Lower leg skin (tissue), 4 donors: ENCODE measurements at regions not wholly inside any gene's neighbourhood (a gene's known extent, or its start where the extent isn't known, plus 50 kb on each side); places are given as distances from the start of the nearest gene placed in this dataset.

Experiments used
- DNase-seq, 2 donors: peaks; one replicate each; pipeline ENCODE4 v3.0.0-alpha.2; 2019; ENCODE audit warnings: low spot score in 2 of 2
- H3K4me3 ChIP-seq: fragments of 200-600 bp; sonication (generic); 2 replicates; pipeline ENCODE4 v1.5.1; 2017; ENCODE audit warnings: mild to moderate bottlenecking, low read depth; ENCODE audit not compliant: poor library complexity, severe bottlenecking
- POLR2A ChIP-seq, 2 donors: fragments of 450-650 bp; IDR thresholded peaks; one replicate each; pipeline ENCODE4 v1.6.1; 2016 to 2017; ENCODE audit warnings: antibody characterized with exemption in 2 of 2, mild to moderate bottlenecking in 1 of 2, moderate library complexity in 1 of 2
- WGBS, 2 donors: methylation state at CpG; one replicate each; pipeline ENCODE4 v1.1.5; 2018; 5-methylcytosine and 5-hydroxymethylcytosine counted together
- intact Hi-C: fragments of 100-400 bp; cut with DNase I; formaldehyde crosslinking; loops from one replicate; pipeline ENCODE4 v1.15.0; 2023; ENCODE audit warnings: low total_unique reads
- TF ChIP-seq, protein P1 (sequence below), 3 donors: fragments of 450-650 bp; IDR thresholded peaks; one replicate each; pipeline ENCODE4 v1.5.1; 2016; ENCODE audit warnings: antibody characterized with exemption in 3 of 3, mild to moderate bottlenecking in 3 of 3, moderate library complexity in 2 of 3

DNA sequence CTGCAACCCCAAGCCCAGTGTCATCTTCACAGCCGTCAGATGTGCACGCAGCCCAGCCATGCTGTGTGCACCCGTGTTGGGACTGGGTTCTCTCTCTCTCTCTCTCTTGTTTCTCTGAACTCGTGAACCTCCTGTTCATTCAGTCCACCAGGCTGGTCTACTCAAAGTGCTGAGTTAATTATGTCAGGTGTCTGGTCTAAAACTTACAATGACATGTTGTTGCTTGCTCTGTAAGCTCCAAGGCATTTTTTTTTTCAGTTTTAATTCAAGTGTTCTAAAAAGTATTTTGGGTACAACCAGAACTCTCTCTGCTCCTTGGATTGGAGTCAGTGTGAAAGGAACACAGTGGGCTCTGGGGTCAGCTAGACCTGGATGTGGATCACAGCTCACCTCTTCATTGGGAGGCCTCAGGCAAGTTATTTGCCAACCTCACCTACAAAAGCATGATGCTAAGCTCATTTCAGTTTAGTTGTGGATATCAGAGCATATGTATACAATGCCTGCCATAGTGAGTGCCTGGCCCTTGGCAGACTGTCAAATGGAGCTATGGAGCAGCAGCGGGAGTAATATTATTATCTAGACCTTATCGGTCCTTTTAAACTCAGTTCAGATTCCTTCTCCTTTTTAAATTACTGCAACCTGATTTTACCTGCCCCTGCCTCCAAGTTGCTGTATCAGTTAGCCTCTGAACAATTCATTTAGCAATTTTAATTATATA, 59.5 kb downstream of the PLEKHG1 start:
- TF ChIP-seq POLR2A (IDR thresholded peaks at IDR 0.05), result no peak
- TF ChIP-seq, protein P1, sequence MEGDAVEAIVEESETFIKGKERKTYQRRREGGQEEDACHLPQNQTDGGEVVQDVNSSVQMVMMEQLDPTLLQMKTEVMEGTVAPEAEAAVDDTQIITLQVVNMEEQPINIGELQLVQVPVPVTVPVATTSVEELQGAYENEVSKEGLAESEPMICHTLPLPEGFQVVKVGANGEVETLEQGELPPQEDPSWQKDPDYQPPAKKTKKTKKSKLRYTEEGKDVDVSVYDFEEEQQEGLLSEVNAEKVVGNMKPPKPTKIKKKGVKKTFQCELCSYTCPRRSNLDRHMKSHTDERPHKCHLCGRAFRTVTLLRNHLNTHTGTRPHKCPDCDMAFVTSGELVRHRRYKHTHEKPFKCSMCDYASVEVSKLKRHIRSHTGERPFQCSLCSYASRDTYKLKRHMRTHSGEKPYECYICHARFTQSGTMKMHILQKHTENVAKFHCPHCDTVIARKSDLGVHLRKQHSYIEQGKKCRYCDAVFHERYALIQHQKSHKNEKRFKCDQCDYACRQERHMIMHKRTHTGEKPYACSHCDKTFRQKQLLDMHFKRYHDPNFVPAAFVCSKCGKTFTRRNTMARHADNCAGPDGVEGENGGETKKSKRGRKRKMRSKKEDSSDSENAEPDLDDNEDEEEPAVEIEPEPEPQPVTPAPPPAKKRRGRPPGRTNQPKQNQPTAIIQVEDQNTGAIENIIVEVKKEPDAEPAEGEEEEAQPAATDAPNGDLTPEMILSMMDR (IDR thresholded peaks at IDR 0.05), result no peak
- no peak for DNase-seq
- H3K4me3 ChIP-seq, result no peak overlapping the region
- whole genome bisulfite sequencing, 2 donors, result 43 to 59% methylated on average over 5 to 6 of the region's 6 CpGs
- intact Hi-C loops, result no loop called here

DNA sequence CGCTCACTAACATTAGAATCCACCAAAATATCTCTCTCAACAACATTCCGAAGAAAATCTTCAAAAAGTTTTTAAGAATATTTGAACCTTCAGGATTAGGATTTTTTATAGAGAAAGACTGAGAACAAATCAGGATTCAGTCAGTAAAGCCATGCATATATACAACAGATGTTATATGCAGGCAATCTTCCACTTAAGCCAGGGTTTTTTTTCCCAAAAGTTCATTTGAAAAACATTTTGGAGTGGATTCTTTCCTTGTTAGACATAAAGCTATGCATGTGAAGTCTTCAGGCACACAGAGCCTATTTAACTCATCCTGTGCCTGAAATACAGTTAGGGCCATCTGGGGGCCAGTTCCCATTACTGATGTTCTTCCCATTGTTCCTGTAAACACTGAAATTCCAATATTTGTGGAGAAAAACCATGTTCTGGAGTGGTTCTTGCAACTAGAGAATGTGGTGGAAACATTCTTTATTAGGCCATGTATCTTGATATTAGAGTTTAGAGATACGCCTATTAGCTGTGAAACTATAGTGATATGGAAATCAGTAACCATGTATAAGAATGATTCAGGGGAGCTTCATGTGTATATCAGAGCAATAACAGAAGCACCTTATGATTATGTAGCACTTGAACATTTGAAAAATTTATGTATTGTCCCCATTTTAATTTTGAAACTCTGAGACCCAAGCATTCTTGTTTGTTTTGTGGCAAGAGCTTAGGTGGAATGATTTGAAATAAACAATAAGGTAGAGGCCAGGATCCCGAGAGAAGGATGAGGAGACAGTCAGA, 61.7 kb downstream of the PLEKHG1 start:
- intact Hi-C loops, result no loop called here
- DNase-seq, result no peak
- no peak overlapping the region for H3K4me3 ChIP-seq
- TF ChIP-seq, protein P1 (IDR thresholded peaks at IDR 0.05), result no peak
- TF ChIP-seq POLR2A (IDR thresholded peaks at IDR 0.05), result no peak
- WGBS, 2 donors, result 90 to 91% methylated on average over 4 of the region's 4 CpGs

DNA sequence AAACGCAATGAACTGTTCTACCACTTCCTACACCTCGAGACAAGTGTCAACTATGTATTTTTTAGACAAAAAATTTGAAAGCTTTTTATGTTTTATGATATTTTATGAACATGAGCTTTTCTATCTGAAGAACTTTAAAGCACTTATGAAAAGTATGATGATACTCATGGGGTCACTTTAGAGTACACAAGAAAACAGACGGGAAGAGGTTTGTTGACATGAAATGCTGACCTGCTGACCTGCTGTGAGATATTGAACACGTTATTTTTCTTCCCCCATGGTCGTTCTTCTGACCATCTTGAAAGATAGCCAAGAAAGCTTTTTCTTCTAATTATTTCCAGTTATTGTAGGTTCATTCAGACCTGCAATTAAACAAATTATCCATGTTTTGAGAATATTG, 63.1 kb downstream of the PLEKHG1 start:
- TF ChIP-seq POLR2A (IDR thresholded peaks at IDR 0.05), result no peak
- TF ChIP-seq, protein P1 (IDR thresholded peaks at IDR 0.05), result no peak
- no peak for DNase-seq
- WGBS, 2 donors, result 65 to 73% methylated on average over 5 of the region's 5 CpGs
- intact Hi-C loops, result no loop called here
- H3K4me3 ChIP-seq, result no peak overlapping the region

DNA sequence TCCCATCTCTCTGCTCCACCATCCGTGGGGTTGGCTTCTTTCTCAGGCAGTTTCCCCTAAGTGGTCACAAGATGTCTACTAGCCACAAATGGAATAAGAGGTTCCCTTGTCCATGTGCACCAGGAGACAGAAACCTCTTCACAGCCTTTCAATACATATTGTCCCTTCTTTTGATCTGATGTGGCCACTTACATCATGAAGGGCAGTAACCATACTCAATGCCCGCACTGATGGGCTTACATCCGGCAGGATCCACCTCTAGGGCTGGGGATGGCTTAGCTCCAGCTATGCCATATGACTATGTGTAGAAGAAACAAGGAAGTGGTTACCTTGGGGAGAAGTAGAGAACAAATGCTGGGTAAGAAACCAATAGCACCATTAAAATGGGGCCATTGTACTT, 64.4 kb downstream of the PLEKHG1 start:
- intact Hi-C loops, result no loop called here
- no peak for TF ChIP-seq POLR2A (IDR thresholded peaks at IDR 0.05)
- TF ChIP-seq, protein P1 (IDR thresholded peaks at IDR 0.05), result no peak
- 94 to 97% methylated on average over 3 of the region's 3 CpGs for WGBS, 2 donors
- DNase-seq, result no peak
- H3K4me3 ChIP-seq, result no peak overlapping the region

DNA sequence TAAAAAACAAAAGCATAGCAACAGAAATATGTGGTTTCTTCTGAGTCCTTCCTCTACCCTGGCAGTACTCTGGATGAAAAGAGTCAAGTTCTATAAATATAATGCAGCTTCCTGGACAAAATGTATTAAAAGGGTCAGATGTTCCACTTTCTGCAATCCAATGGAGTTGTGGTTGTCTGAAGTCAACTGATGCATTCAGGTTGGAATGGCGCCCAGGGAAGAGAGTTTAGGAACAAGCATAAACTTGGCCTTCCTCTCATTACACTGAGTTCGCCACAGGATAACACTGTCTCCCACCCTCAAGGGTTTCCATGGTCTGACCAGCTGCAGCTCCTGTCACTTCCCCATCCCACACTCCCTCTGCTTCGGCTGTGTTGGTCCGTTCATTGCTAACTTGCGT, 66.4 kb downstream of the PLEKHG1 start:
- TF ChIP-seq POLR2A (IDR thresholded peaks at IDR 0.05), result no peak
- TF ChIP-seq, protein P1 (IDR thresholded peaks at IDR 0.05), result no peak
- WGBS, 2 donors, result 77 to 86% methylated on average over 5 of the region's 5 CpGs
- peak in 1 of 2 donors; percentile 52 for DNase-seq
- intact Hi-C loops, result no loop called here
- H3K4me3 ChIP-seq, result no peak overlapping the region
